Rectal smooth muscle tissue (tissue), 1 donor: ENCODE measurements at regions not wholly inside any gene's neighbourhood (a gene's known extent, or its start where the extent isn't known, plus 50 kb on each side); places are given as distances from the start of the nearest gene placed in this dataset.

Experiments used
- H3K27ac ChIP-seq: one replicate; pipeline ENCODE4 v1.7.0; 2013; ENCODE audit warnings: low read depth, low read length, inconsistent platforms
- H3K27me3 ChIP-seq: one replicate; pipeline ENCODE4 v1.7.0; 2013; ENCODE audit warnings: low read length; ENCODE audit not compliant: control insufficient read depth, insufficient read depth
- H3K36me3 ChIP-seq: one replicate; pipeline ENCODE4 v1.7.0; 2013; ENCODE audit warnings: low read length; ENCODE audit not compliant: control insufficient read depth, insufficient read depth
- H3K4me1 ChIP-seq: one replicate; pipeline ENCODE4 v1.7.0; 2013; ENCODE audit warnings: low read length; ENCODE audit not compliant: control insufficient read depth, insufficient read depth
- H3K4me3 ChIP-seq: one replicate; pipeline ENCODE4 v1.7.0; 2013; ENCODE audit warnings: low read length
- H3K9ac ChIP-seq: one replicate; pipeline ENCODE4 v1.7.0; 2013; ENCODE audit warnings: low read length

- Histone ChIP-seq H3K27ac (no peak overlapping the region), H3K9ac (no peak overlapping the region), H3K36me3 (no peaks in the 10 kb centered on the region), H3K27me3 (no peaks in the 10 kb centered on the region), H3K4me3 (no peak overlapping the region), H3K4me1 (no peaks in the 10 kb centered on the region)
Observed at GRCh38 chr14:28895389-28895788, 128.8 kb downstream of the FOXG1 start.

GRCh38 chr14:28896337-28896736 lies 129.8 kb downstream of the FOXG1 start:
- no peaks in the 10 kb centered on the region for H3K36me3 ChIP-seq
- no peaks in the 10 kb centered on the region for H3K27me3 ChIP-seq
- no peak overlapping the region for H3K4me3 ChIP-seq
- H3K27ac ChIP-seq: no peak overlapping the region
- no peak overlapping the region for H3K9ac ChIP-seq
- no peaks in the 10 kb centered on the region for H3K4me1 ChIP-seq

- Histone ChIP-seq H3K36me3 (no peaks in the 10 kb centered on the region), H3K4me1 (no peaks in the 10 kb centered on the region), H3K4me3 (no peak overlapping the region), H3K9ac (no peak overlapping the region), H3K27ac (no peak overlapping the region), H3K27me3 (no peaks in the 10 kb centered on the region)
Observed at GRCh38 chr14:28901631-28902030, 135.0 kb downstream of the FOXG1 start.

- Histone ChIP-seq H3K9ac (no peak overlapping the region), H3K36me3 (no peaks in the 10 kb centered on the region), H3K4me1 (no peaks in the 10 kb centered on the region), H3K27me3 (no peaks in the 10 kb centered on the region), H3K4me3 (no peak overlapping the region), H3K27ac (no peak overlapping the region)
Observed at GRCh38 chr14:28902930-28903329, 136.3 kb downstream of the FOXG1 start.

GRCh38 chr14:28911521-28911920 lies 144.9 kb downstream of the FOXG1 start:
- H3K27me3 ChIP-seq: no peaks in the 10 kb centered on the region
- H3K4me1 ChIP-seq: no peaks in the 10 kb centered on the region
- H3K27ac ChIP-seq: no peak overlapping the region
- H3K4me3 ChIP-seq: no peak overlapping the region
- H3K9ac ChIP-seq: no peak overlapping the region
- H3K36me3 ChIP-seq: no peaks in the 10 kb centered on the region

GRCh38 chr14:28913056-28913455 lies 146.5 kb downstream of the FOXG1 start:
- no peaks in the 10 kb centered on the region for H3K4me1 ChIP-seq
- H3K27me3 ChIP-seq: no peaks in the 10 kb centered on the region
- H3K9ac ChIP-seq: no peak overlapping the region
- no peak overlapping the region for H3K27ac ChIP-seq
- no peak overlapping the region for H3K4me3 ChIP-seq
- no peaks in the 10 kb centered on the region for H3K36me3 ChIP-seq

- no peak overlapping the region for H3K27ac ChIP-seq
- no peaks in the 10 kb centered on the region for H3K4me1 ChIP-seq
- H3K27me3 ChIP-seq: no peaks in the 10 kb centered on the region
- no peak overlapping the region for H3K9ac ChIP-seq
- H3K36me3 ChIP-seq: no peaks in the 10 kb centered on the region
- no peak overlapping the region for H3K4me3 ChIP-seq
Observed at GRCh38 chr14:28926122-28926521, 159.5 kb downstream of the FOXG1 start.

GRCh38 chr14:28931999-28932398 lies 165.4 kb downstream of the FOXG1 start:
- no peaks in the 10 kb centered on the region for H3K27me3 ChIP-seq
- no peaks in the 10 kb centered on the region for H3K36me3 ChIP-seq
- H3K9ac ChIP-seq: no peak overlapping the region
- H3K4me3 ChIP-seq: no peak overlapping the region
- no peaks in the 10 kb centered on the region for H3K4me1 ChIP-seq
- H3K27ac ChIP-seq: no peak overlapping the region

- H3K9ac ChIP-seq: no peak overlapping the region
- no peak overlapping the region for H3K4me3 ChIP-seq
- no peaks in the 10 kb centered on the region for H3K27me3 ChIP-seq
- H3K4me1 ChIP-seq: no peaks in the 10 kb centered on the region
- no peaks in the 10 kb centered on the region for H3K36me3 ChIP-seq
- no peak overlapping the region for H3K27ac ChIP-seq
Observed at GRCh38 chr14:28936601-28937000, 170.0 kb downstream of the FOXG1 start.

GRCh38 chr14:28941758-28942157 lies 175.2 kb downstream of the FOXG1 start:
- Histone ChIP-seq H3K27ac (no peak overlapping the region), H3K27me3 (no peaks in the 10 kb centered on the region), H3K4me3 (no peak overlapping the region), H3K9ac (no peak overlapping the region), H3K4me1 (no peaks in the 10 kb centered on the region), H3K36me3 (no peaks in the 10 kb centered on the region)

GRCh38 chr14:28944605-28945004 lies 178.0 kb downstream of the FOXG1 start:
- Histone ChIP-seq H3K4me3 (no peak overlapping the region), H3K9ac (no peak overlapping the region), H3K4me1 (no peaks in the 10 kb centered on the region), H3K27ac (no peak overlapping the region), H3K27me3 (no peaks in the 10 kb centered on the region), H3K36me3 (no peaks in the 10 kb centered on the region)

- Histone ChIP-seq H3K36me3 (no peaks in the 10 kb centered on the region), H3K4me3 (no peak overlapping the region), H3K27me3 (no peaks in the 10 kb centered on the region), H3K27ac (no peak overlapping the region), H3K4me1 (no peaks in the 10 kb centered on the region), H3K9ac (no peak overlapping the region)
Observed at GRCh38 chr14:28946267-28946666, 179.7 kb downstream of the FOXG1 start.

- H3K4me3 ChIP-seq: no peak overlapping the region
- H3K36me3 ChIP-seq: no peaks in the 10 kb centered on the region
- H3K27me3 ChIP-seq: no peaks in the 10 kb centered on the region
- H3K27ac ChIP-seq: no peak overlapping the region
- no peak overlapping the region for H3K9ac ChIP-seq
- H3K4me1 ChIP-seq: no peaks in the 10 kb centered on the region
Observed at GRCh38 chr14:28949503-28949902, 182.9 kb downstream of the FOXG1 start.
